ENCODE measurements at regions not wholly inside any gene's neighbourhood (a gene's known extent, or its start where the extent isn't known, plus 50 kb on each side); places are given as distances from the start of the nearest gene placed in this dataset.

DNA sequence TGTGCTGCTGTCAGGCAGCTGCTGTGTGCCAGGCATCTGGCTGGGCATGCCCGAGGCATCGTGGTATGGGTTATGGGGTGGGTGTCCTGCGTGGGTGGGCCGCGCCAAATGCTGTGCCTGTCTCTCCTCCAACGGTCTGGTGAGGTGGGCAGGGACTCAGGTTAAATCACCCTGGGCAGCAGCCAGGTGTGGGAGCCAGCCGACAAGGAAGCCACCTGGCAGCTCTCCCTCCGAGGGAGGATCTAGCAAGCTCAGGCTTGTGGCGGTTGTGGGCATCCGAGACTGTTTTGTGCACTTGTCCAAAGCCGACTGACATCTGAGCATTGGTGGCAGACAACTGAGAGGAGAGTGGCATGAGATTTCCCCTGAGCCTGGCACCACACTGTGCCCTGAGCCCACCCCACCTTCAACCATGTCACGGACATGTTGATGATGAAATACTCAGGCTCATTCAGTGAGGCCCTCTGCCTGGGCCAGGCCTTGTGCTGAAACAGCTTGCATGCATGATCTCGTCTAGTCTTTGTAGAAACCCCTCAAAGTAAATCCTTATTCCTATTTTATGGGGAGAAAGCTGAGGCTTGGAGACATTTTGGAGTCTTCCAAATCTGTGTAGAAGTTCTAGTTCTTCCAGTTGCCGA is 181.8 kb upstream of the MYL2 start:
- no peak for DNase-seq

DNA sequence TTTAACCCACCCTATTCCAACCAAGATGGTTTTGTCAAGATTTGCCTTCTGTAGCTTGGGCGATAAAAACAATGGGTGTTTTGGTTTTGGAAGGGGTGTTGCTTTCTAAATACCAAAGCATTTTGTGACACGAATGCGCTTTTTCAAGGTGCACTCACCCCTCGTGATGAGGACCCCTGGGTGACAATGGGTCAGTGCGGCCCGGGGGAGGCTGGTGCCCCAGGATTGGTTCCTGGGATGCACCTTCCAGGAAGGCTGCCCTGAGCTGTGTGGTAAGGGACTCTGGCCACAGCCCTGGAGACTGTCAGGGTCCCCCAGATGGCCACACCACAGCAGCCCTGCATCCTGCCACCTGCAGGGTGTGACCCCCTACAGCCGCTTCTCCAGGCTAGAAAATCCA is 180.6 kb upstream of the MYL2 start:
- no peak for DNase-seq

DNA sequence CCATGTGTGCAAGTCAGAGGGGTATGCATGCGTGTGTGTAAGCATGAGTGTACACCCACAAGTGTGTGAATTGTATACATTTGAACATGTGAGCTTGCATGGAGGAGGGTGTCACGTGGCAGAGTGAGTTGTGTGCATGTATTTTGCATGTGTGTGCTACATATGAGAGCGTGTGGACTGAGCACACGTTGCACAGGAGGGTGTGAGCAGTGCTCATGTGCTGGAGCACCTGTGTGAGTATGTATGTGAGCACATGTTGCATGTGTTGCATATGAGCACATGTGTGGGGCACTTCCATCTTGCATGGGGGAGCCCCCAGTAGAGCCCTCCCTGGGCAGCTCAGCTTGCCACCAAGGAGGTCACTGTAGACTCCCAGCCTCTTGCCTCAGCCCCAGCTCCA is 180.2 kb upstream of the MYL2 start:
- DNase-seq = no peak

DNA sequence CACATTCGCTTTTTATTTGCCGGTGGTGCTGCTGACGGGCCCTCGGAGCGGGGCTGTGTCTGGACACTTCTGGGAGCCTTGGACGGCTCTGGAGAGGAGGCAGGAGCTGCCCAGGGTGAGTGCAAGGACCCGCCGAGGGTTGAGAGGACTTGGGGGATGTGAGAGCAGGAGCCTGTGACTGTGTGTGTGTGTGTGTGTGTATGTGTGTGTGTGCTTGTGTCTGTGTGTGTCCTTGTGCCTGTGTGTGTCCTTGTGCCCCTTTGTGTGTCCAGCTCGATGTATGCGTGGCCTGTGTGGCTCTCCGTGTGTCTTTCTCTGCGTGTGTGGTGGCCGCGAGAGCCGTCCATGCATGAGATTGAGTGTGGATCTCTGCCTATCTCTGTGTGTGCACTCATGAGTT is 179.6 kb upstream of the MYL2 start:
- no peak for DNase-seq

DNA sequence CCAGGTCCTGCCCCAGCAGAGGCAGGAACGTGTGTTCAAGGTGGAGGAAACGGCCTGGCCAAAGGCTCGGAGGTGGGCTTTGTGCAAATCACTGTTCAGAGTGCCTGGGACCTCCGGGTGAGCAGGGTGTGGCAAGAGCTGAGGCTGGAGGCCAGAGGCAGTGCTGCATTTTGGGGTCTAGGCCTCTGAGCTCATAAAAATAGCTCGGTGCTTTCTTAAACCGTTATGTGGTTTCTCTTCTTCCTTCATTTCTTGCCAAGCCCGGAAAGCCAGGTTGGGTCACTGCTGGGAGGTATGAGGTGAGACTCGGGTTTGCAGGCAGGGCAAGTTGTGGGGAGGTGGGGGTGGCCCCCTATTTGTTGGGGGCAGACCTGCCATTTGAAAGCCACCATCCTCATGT is 178.8 kb upstream of the MYL2 start:
- DNase-seq = no peak

DNA sequence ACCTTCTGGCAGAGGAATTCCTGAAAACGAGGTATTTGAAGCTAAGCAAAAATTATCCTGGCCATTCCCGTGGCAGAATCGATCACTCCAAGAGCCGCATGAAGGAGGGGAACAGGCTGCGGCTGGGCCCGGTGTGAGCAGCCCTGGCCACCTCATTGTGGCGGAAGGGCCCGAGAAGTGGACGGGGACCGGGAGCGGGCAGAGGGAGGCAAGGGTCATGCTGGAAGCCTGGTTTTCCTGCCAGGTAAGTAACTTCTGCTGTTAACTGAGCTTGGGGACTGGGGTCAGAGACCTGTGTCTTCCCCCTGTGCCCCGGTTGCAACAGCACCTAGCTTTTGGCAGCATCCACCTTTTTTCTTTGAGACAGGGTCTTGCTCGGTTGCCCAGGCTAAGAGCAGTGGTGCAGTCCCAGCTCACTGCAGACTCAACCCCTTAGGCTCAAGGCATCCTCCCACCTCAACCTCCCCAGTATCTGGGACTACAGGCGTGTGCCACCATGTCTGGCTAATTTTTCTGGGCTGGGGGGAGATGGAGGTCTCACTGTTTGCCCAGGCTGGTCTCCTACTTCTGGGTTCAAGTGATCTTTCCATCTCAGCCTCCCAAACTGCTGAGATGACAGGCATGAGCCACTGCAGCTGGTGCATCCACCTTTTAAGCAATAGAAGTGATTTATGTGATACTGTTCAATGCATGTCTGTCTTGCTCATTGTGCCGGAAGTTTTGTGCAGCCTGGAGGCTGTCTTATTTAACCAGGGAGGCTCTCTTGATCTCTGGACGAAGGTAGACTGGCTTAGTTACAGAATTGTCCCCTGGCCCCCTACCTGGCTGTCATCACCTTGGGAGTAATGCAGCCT is 174.0 kb upstream of the MYL2 start:
- DNase-seq = no peak

DNA sequence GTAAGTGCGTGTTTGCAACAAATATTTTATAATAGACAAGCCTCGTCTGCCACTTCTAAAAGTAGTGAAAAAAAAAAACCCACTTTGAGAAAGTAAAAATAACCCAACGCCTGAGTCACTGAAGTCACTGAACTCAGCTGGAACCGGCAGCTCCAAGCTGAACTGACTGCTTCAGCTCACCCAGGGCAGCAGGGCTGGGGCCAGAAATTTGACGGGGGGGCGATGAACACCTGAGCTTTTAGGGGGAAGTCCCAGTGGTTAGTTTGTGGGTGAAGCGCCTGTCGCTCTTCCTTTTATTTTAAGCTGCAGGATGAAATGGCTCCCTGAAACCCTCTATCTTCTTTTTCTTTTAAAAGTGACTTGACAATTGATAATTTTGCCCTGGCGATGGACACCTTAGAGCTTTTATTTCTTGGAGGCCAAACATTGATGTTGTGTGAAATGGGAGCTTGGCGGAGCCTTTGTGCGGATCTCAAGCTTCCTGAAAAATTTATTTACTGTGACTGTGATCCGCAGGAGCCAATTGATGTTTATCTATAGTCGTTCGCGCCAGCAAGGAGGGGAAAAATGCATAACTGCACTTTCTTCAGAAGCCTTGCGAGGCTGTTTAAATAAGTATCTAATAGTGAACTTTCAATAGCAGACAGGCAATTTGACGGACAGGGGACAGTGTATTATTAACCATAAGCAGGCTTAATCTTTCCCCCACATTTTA is 173.2 kb upstream of the MYL2 start:
- no peak for DNase-seq

DNA sequence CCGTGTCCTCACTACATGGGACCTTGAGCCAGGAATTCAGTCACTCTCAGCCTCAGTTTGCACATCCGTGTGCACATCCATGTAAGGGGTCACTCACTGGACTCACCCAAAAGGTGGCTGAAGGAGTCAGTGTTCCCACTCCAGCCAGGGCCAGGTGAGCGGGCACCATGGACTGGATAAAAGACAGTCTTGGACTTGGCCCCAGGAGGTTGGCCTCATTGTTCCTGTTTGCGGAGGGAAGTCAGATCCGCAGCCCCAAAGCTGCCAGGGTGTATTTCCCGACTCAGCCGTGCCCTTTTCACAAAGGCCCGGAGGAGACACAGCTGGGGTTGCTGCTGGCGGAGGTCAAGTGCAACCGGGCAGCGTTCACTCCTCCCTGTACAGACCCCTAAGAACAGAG is 170.7 kb upstream of the MYL2 start:
- no peak for DNase-seq

DNA sequence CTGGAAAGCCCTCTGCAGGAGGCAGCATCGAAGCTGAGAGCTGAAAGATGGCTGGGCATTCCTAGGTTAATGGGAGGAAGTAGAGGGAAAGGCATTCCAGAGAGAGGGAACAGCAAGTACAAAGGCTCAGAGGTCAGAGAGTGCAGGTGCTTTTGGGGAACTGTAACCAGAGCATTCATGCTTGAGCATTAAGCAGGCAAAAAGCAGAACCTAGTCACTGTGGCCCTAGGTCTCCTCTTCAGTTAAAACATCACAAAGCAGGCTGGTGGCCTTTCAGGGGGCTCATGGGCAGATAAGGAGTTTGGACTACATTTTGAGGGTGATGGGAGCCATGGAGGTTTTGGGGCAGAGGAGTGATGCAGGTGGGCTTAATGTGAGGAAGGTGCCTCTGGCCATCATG is 169.2 kb upstream of the MYL2 start:
- DNase-seq = no peak

DNA sequence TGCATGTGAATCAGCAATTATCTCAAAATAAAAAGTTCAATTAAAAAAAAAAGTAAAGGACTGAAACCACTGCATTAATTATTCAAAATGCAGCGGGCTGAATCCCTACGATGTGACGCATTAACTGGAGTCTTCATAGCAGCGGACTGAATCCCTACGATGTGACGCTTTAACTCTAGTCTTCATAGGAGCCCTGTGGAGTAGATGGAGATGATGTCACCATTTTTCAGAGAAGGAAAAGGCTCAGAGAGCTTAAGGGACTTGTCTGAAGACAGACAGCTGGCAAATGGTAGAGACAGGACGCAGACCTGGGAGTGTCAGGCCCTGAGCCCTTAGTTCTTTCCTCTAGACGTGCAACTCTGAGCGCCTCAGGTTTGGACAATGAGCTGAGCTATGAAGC is 168.0 kb upstream of the MYL2 start:
- no peak for DNase-seq

DNA sequence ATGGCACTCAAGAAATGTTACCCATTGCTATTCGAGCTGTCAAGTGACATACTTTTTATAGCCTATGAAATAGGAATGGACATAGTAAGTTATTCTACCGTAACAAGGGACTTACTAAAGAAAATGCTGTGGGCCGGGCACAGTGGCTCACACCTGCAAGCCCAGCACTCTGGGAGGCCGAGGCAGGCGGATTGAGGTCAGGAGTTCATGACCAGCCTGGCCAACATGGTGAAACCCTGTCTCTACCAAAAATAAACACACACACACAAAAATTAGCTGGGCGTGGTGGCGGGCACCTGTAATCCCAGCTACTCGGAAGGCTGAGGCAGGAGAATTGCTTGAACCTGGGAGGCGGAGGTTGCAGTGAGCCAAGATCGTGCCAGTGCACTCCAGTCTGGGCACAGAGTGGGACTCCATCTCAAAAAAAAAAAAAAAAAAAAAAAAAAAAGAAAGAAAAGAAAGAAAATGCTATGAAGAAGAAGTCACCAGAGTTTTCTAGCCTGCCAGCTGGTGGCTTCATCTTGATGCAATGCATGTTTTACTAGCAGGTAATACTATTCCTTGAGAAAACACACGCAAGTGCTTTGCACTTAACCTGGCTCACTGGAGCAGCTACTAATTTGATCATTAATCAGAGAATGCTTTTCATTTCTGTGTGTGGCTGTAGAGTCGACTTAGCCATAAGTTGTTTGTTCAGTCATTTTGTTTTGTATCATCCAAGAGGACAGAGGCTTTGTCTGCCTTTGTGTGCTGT is 166.7 kb upstream of the MYL2 start:
- no peak for DNase-seq

DNA sequence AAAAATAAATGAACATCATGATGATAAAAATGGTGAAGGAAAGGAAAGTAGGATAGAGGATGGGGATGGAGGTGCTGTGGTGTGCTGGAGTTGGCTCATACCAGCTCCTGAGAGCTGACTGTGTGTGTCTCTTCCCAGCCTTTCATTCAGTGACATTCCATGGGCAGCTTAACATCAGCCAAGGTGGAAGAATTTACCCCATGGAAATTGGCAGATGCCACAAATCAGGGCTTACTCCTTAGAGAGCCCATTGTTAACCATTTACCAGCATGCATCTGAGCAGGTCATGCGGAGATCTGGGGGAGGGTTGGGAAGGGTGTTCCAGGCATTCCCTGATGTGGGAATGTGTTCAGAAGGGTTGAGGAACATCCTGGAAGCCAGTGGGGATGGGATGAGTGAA is 164.7 kb upstream of the MYL2 start:
- no peak for DNase-seq

DNA sequence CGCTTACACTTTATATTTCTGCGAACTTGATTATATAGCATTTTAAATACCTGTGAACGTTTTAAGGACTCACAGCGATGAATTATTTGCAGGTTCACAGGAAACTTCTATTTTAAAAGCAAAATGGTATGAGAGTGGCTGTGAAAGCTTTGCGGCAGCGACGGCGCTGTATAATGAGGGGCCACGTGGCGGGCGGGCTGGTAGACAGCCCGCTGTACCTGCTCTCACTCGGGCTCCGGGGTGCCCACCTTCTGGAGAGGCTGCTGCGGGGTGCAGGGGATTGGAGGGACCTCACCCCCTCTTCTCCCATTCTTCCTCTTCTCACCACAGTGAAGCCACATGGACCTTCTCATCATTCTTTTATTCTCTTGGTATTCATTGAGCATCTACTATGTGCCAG is 164.2 kb upstream of the MYL2 start:
- no peak for DNase-seq

DNA sequence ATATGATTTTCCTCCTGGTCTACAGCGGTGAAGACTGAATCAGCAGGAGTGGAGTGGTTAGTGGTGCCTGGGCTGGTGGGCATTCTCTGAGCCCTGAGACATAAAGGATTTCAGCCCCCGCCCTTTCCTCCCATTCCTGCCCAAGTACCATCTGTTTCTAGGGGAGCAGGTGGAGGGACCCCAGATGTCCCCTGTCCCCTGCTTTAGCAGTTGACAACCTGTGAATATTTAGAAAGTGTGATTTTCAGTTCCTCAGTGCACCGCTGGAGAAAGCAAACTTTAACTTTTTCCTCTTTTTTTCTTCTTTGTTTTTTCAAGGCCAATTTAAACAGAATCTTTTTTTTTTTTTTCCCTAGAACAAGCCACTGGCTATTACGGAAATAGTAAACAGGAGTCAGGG is 163.8 kb upstream of the MYL2 start:
- DNase-seq = no peak

DNA sequence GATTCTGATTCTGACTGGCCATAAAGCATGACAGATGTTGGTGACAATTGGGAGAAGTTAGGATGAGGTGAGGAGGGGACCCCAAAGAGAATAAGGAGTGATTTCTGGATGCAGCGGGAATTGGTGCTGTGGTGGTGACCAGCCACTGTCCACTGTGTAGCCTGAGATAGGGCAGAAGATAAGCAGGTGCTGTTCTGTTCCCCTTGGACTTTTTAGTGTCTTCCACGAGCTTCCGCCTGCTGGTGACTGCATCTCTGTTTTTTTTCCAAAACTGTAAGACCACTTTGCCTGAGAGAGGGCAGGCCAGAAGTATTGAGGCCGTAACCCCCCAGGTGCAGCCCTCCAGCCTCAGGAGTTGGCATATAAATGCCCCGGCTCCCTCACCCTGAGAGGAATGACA is 161.2 kb upstream of the MYL2 start:
- DNase-seq = no peak

DNA sequence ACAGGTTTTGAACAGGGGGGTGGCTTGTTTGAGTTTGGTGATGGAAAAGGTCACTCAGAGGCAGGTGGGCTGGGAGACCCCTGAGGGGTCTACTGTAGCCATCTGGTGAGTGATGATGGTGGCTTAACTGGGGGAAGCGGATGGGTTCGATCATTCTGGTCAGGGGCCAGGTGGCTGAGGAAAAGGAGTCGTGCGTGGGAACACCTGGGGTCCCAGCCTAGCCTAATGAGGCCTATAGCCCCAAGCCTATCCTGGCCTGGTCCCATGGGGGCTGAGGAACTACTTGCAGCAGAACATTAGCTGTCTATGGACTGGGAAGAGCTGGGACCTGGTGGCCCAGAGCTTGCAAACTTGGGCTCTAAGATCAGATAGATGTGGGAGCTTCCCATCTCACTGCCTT is 158.4 kb upstream of the MYL2 start:
- DNase-seq = no peak

DNA sequence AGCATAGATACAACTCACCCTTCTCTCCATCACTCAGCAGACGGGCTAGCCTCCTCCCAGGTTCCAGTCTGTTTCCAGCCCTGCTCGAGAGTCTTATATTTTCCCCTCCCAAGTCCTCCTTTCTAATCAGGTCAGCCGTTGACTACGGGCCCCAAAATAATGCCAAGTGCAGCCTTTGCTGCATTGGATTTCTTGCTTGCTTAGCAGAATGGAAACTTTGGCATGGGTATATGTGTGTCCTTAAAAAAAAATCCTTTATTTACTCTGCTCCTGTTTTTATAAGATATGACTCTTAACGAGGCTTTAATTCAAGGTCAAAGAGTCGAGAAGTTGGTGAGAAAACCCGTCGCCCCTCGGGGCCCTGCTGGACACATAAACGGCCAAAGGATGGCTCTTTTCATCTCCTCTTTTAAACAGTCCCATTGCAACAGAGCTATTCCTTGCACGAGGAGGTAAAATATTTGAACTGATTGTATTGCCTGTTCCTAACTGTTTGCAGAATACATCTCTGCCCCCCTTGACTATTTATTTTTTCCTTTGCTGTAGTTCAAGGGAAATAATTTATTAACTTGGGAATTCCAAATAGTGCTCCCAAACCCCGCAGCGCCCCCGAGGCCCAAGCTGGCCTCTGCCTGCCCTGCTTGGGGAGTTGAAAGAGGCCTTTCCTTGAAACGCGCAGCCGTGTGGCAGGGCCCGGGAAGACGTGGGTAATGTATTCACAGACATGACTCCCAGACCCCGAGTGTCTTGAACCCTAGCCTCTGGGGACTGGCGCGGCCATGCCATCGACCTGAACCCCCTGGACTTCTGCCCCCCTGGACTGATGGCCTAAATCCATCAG is 156.5 kb upstream of the MYL2 start:
- no peak for DNase-seq

DNA sequence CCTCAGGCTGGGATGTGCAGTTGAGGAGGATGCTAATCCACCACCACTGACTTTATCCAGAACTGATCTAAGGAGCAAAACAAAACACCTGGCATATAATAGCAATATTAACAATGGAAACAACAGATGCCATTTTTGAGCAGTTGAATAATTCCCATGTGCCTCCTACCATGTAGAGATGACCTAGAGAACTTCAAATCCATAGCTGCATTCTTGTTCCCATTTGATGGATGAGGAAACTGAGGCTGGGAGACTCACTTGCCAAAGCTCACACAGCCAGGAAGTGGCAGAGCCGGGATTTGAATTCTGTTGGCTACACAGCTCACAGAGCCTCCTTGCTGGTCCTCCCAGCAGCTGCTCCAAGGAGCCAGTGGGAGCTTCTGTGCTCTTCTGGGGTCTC is 155.8 kb upstream of the MYL2 start:
- DNase-seq = no peak

DNA sequence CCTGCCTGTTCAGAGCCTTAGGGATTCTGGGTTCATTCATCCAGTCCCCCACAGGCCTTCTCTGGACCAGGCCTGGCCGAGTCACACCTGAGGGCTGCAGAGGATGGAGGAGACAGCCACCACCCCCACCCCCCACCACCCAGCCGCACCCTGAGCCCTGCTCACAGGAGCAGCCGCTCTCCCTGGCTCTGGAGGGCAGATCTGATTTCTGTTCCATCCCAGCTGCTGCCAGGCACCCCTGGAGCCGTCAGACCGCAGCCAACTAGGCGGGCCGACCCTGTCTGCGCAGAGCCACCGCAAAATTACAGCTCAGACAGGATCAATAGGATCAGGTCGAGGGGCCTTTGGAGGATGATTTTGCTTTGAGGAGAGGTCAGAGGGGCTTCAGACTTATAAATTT is 154.6 kb upstream of the MYL2 start:
- DNase-seq = no peak

DNA sequence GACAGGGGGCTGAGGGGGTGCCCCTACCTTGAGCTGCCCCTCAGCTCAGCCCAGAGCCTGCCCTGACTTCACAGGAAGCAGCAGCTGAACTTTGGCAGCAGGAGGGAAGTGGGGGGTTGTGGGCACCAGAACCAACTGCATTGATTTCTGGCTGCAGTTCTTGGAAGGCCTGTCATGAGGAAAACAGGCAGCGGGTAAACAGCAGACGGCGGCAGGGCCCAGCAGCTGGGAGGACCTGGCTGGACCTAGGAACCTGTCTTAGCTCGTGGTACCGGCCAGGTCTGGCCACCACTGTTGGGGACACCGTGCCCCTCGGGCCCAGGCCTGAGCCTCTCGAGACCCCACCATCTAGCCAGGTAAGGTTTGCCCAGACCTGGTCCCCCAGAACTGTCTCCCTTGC is 154.2 kb upstream of the MYL2 start:
- no peak for DNase-seq

DNA sequence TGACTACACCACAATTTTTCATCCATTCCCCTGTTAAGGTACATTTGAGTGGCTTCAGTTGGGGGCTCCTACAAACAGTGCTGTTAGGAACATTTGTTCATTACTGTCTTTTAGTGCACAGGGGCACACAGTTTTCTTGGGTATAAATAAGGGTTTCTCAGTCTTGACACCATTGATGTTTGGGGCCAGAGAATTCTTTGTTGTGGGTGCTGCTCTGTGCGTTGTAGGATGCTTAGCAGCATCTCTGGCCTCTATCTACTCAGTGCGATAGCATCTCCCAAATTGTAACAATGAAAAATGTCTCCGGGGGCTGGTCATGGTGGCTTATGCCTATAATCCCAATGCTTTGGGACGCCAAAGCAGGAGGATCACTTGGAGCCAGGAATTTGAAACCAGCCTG is 153.0 kb upstream of the MYL2 start:
- no peak for DNase-seq

DNA sequence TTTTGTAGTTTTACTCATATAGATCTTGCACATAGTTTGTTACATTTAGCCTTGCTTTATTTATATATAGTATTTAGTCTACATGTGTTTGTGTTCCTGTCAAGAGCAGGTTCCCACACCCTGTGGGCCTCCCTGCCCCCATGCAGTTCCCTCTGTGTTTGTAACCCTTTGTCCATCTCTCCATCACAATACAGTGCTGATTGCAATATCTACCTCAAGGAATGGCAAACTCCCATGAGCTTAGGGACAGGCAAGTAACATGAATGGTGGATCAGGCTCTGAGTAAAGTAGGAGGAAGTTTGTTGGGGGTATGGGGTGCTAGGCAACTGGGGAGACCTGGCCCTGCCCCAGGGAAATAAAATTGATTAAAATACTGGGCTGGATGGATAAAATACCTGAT is 151.9 kb upstream of the MYL2 start:
- DNase-seq = no peak

DNA sequence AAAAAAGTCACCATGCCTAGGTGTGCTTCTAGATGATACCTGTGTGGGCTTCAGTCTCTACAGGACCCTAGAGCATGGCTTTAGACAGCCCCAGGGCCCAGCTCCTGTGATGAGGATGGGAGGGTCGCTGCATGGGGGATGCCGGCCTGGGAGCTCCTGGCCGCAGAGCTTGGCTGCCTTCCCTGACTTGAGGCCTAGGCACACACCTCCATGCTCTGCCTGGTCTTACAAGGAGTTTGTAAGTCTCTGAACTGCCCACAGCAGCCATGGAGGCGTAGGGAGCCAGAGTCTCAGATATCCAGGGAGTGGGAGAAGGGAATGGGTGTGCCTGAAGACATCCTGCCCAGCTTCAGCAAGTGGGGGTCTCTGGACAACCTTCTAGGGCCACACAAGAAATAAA is 149.5 kb upstream of the MYL2 start:
- DNase-seq = no peak

Measured in NCI-H1930 (cell line).